OCI-M2 (cell line): ENCODE measurements at regions not wholly inside any gene's neighbourhood (a gene's known extent, or its start where the extent isn't known, plus 50 kb on each side); places are given as distances from the start of the nearest gene placed in this dataset.

Source experiments
- DNase-seq: peaks from one replicate; lab custom pipeline; 2025; ENCODE audit not compliant: unreplicated experiment; lab: John Stamatoyannopoulos, UW

DNA sequence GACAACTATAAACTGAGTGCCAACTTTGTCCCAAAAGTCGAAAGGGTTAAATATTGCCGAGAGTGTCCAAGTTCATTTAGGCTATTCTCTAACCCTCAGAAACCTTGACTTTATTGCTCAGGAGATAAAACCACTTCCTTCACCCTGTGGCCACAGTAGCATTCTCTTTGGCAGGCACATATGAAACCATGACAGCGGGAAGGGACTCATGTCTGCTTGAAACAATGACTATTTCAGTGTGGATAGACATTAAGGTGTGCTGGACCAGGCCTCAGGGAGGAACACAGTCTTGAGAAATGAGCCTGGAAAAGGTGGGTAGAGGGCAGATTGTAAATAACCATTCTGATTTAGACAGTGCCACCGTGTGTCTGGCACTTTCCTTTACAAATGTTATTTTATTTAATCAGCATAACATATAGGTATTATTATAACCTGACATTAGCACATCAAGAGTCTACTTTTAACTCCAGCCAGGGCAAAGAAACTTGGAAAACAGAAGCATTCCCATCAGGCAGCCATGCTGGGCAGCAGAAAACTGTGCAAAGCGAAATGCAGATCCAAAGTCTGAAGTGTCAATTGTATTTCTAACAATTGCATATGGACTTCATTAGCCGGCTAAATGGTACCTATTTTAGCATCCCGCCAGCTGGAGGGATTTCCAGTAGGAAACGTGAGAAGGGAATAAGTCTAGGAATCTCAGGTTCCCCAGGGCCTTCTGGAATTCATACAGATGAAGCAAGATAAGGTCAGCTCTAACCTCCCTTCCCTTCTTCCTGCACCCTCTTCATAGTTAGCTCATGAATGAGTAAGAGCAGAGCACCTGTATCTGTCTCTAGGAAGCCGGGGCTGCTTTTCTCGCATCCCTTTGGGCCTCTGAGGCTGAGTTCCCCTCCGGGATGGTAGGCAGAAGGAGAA is 212.8 kb upstream of the ELAC2 start:
- DNase-seq = no peak

DNA sequence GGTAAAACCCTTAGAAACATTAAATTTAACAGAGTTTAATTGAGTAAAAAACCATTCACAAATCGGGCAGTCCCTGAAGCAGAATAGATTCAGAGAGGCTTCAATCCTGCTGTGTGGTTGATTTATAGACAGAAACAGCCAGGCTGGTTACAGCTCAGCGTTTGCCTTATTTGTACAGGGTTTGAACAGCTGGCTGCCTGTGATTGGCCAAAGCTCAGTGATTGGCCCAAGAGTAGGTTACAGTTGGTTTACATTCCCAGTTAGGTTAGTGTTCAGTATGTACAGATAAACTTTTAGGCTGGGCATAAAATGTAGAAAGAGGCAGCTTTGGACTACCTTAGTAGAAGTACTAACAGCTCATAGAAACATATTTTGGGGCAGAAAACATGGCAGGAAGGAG is 210.4 kb upstream of the ELAC2 start:
- no peak for DNase-seq

DNA sequence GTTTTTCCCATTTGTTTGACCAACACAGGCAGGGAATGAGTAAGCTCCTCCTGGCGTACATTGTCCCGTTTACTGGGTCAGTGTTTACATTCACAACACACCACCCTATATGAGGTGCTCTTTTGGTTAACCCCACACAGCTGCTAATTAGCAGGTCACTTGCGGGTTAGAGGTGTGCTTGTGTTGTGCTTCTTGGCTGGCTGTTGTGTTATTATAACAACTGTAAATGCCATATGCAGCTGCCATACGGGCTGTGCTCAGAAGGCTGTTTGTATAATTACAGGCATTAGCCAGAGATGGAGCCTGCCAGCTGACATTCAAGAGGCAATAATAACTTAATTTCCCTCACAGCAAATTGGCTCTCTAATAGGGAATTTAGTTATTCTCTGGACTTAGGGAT is 205.1 kb upstream of the ELAC2 start:
- DNase-seq = no peak

DNA sequence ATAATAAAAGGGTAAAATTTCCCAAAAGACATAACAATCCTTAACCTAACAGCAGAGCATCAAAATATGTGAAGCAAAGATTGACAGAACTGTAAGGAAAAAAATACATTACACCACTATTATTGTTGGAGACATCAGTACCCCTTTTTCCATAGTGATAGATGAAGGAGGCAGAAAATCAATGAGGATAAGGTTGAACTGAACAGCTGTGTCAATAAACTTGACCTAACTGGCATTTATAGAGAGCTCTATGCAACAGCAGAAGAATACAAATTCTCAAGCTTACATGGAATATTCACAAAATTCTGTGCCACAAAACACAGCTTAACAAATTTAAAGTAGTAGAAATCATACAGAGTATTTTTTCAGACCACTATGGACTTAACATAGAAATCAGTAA is 195.0 kb upstream of the ELAC2 start:
- no peak for DNase-seq

DNA sequence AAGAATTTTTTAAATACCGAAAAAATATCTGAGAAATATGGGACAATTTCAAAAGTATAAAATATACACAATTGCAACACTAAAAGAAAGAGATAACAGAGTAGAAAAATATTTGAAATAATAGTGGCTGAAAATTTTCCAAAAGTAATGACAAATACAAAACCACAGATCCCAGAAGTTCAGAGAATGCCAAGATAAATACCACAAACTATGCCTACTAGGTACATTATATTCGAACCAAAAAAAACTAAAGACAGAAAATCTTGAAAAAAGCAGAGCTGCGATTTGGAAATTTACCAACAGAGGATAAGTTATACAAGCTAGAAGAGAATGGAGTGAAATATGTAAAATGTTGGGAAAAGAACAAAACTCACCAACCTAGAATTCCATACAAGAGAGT is 191.3 kb upstream of the ELAC2 start:
- no peak for DNase-seq

DNA sequence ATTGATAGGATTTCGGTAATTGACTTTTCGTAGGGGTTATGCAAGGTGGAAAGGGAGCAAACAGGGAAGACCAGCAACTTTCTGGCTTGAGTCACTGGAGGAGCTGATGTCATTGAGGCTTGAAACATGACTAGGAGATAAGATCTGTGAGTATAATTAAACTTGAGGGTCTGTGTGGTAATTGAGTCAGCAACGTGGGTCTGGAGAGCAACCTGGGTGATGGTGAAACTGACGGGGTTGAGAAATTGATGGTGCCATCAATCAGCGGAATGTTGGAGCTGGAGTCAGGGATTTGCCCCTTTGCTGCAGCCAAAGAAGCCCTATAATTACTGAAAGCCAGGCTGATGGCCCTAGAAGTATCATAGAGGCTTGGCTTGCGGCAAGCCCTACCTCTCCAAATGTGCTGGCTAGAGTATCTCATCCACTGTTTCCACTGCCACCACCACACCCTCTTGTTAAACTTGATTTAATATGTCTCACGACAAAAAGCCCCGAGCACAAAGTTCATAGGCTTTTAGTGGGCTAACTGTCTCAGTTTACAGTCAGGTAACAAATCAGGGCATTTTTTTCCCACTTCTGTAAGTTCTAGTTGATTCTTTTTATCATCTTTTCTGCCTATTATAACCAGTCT is 186.9 kb upstream of the ELAC2 start:
- no peak for DNase-seq

DNA sequence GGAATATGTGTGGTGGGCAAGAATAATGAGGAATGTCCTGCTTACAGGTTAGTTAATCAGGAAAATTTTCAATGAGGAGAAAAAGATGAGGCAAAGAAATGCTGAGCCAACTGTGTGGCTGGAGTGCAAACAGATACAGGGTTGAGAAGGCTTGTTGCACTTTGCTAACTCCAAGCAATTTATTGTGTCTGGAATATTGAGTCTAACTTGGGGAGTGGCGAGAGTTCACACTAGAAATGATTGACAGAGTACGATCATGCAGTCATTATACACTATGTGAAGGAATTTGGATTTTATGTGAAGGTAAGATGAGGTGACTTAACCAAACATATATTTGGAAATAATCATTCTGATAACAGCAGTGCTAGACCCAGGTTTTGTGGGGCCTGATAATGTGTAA is 185.0 kb upstream of the ELAC2 start:
- no peak for DNase-seq

DNA sequence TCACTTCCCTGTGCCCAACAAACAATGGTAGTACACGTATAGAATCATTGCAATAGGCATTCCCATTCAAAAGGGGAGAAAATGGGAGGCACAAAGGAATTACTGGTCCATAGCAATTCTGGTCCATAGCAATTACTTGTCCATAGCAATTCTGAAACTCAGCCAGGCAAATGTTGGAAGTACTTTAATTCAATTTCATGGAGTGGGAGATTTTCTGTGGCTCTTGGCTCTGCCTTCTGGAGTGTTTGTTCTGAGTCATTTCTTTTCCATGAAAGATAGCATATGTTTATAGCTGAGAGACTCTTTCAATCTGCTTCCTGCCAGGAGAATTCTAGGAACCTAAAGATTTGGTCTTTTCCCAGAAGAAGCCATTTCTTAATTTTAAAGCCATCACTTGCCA is 182.8 kb upstream of the ELAC2 start:
- DNase-seq = no peak

DNA sequence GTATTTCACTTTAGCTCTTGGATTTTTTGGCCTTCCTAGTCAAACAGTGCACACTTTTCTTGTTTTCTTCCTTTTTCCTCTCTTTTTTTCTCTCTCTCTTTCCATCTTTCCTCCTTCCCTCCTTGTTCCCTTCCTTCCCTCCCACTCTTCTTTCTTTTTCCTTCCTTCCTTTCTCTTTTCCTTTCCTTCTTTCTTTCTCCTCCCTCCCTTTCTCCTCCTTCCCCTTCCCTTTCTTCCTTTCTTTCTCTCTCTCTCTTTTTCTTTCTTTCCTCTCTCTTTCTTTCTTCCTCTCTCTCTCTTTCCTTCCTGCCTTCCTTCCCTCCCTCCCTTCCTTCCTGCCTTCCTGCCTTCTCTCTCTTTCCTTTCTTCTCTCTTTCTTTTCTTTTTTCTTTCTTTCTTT is 181.6 kb upstream of the ELAC2 start:
- DNase-seq = no peak

DNA sequence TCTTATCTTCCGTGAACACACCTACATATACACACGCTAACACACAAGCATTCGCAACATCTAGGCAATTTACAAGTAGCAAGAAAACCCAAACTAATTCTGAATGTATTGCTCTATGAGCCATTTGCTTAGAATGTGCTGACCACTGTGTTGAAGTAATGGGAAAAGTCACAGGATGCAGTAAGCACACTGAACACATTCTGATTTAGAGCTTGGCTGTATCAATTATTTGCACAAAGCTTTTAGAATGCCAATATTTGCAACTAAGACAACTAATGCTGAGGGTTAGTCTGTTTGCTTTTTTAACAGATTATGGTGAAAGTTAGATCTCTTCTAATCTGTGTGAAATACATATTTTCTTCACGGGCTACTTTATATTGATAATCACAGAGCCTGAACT is 179.8 kb upstream of the ELAC2 start:
- DNase-seq = no peak

DNA sequence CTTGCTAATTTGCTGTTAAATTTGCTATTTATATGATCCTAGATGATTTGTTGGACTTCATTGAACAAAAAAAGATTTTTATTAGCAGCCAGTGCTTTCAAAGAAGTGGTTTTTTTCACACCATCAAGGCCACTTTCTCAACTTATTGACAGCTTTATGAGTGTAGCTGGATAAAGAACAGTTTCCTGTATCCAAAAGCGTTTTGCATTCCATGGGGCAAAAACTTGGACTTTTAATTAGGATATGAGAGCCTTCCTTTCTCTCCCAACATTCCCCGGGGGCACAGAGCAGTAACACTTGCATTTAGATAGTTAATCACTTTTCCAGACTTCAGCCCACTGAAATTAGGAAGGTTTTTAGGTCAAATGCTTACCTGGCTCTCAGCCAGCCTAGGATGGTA is 177.1 kb upstream of the ELAC2 start:
- no peak for DNase-seq

DNA sequence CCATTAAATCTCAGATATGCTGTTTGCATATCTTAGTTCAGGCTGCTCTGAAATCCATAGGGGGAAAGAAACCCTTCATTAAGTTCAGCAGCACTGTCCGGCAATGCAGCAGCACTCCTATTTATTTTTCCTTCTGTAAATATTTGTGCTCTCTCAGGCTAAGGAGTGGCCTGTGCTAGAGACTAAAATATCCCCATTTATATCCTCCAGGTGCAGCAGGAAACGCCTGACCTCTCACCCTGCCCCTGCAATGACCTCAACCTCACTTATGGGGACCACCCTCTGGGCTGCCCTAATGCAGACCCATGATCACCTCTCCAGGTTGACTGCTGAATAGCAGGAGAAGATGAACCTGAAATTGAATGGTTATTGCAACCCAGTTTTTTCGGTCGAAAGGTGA is 165.0 kb upstream of the ELAC2 start:
- no peak for DNase-seq

DNA sequence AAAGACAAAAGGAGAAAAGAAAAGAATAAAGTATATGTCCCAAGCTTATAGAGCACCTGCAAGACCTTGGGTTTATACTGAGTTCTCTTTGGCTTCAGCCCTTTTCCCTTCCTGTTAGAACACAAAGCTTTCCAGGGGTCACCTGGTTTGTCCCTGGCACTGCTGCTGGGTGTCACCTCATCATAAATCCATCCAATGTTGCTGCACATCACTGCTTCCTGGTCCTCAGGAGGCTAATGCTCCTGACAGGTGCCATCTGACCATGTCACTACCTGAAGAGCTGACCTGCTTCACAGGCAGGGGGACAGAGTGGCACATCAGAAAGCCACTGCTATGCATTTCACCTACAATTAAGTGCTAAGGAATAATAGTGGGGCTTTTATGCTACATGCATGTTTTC is 164.6 kb upstream of the ELAC2 start:
- DNase-seq = no peak

DNA sequence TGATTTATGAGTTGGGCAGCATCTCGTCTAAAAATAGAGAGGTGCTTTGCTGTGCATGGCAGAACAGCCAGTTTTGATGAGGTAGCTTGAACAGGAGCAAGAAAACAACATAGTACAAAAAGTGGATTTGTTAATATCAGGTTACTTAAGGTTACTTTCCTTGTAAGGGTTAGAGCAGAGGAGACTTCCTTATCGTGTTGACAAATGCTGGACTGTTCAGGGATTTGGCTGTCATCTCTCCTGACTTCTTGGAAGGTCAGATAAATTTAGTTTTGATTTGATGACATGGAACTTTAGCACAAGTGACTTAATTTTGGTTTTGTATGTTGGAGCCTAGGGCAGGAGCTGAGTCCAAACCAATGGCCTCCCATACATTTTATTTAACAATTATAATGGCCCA is 163.9 kb upstream of the ELAC2 start:
- DNase-seq = no peak

DNA sequence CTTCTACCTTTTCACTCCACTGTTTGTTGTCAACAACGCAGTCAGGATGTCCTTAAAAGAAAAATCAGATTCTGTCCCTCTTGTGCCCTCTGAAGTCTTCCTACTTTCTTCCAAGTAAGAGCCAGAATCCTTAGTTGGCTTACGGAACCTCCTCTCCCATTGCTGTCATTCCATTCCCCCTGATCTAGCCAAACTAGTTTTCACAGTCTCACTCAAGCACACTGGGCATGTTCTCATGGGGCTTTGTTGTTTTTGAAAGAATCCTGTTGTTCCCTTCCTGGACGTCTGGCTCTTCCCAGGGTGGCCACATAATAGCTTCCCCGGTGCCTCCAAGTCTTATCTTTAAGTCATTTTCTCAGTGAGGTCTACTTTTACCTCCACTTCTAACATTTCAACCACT is 158.6 kb upstream of the ELAC2 start:
- DNase-seq = no peak

DNA sequence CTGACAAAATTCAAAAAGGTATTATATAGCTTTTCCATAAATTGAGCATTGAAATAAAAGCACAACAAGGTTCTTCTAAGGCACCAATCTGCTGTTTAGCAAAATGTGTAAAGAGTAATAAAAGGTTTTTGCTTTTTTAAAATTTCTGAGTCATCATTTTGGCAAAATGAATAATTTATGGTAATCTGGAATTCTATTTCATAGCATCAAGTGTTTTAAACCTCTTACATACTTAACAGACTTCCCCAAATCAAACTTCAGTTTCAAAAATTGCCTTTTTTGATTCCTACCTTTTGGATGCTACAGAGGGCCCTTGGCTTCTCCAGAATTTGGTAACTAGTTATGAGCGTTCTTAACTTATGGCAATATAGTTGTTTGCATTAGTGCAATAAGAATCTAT is 154.0 kb upstream of the ELAC2 start:
- DNase-seq = no peak

DNA sequence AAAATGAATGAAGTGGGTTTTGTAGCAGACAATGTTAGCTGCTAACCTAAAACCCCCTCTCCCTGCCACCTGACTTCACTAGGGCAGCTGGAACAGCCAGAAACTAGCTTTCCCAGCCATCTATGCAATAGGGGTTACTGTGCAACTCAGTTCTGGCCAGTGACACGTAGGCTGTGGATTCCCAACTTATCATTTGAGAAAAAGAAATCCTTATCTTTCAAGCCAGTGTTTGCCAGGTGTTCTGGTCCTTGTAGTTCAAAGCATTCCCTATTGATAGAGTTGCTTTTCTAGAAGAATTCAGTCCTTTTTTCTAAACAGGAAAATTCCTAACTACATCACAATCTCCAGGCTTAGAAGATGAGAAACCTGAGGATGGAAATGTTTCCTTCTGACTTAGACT is 144.5 kb upstream of the ELAC2 start:
- no peak for DNase-seq

DNA sequence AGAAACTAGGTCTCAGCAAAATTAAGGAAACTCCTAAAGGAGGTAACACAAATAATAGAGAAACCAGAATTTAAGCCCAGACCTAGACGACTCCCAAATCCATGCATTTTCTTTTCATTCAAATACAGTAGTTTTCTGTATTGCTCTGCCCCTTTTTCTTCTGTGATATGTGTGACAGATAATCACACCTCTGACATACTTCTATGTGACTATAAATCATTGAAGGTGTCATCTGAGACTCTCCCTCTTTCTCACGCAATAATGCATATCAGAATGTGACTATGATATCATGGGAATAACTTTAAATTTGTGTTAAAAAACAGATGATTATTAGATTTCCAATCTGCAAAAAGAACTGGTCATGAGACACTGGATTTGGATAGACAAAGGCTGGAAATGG is 143.0 kb upstream of the ELAC2 start:
- DNase-seq = no peak

DNA sequence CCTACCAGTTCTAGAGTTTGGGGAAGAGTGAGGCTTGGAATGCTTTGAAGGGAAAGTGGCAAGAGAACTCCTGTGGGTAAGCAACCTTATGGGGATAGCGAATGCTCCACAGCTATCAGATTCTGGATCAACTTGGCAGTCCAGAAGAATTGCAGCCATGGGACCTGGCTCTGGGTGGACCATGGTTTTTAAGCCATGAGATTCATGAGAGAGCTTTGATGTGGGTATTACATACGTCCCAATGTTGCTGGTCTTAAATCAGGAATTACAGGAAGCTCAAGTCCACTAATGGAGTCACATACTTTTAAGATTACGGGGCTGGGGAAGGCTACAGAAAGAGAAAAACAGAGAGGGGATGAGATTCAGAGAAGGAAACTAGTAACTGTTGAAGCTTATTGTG is 142.5 kb upstream of the ELAC2 start:
- DNase-seq = no peak

DNA sequence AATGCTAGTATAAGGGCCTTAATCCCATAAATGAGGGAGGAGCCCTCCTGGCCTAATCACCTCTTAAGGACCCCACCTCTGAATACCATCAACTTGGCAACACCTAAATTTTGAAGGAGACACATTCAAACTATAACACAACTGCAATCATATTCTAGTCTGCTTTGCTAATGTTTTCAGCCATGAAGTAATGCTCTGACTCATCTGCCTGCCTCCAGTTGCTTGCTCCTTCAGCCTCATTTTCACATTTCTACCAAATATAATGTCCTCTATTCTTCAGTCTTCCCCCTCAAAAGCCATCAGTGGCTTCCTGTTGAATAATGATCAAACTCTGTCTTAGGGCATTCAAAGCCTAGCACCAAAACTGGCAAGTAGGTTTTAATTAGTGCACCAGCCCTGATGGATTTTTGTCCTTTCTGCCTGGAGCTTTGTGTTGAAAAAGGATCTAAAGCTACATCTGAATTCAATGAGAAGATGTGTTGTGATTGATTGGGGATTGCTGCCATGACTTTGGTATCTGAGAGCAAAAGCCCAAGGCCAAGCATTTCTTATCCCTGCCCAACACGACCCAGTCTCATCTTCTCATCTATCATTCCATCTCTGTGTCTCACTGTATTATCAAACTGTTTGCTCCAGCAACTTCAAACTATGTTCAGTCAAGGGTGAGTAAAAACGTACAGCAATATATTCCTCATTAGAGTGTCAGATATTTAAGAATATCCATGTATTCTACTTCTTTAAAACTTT is 140.8 kb upstream of the ELAC2 start:
- no peak for DNase-seq

DNA sequence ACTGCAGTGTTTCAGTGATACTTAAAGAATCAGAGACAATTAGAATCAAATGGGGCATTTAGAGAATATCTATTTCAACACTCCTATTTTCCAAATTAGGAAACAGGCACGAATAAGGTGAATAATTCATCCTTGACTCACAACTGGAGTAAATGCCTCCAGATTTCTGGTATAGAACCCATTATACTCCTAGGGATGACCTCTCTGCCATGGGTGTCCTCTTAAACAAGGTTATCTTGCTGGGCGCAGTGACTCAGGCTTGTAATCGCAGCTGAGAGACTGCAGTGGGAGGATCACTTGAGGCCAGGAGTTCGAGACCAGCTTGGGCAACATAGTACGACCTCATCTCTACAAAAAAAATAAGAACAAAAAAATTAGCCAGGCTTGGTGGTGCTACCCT is 139.8 kb upstream of the ELAC2 start:
- DNase-seq = no peak

DNA sequence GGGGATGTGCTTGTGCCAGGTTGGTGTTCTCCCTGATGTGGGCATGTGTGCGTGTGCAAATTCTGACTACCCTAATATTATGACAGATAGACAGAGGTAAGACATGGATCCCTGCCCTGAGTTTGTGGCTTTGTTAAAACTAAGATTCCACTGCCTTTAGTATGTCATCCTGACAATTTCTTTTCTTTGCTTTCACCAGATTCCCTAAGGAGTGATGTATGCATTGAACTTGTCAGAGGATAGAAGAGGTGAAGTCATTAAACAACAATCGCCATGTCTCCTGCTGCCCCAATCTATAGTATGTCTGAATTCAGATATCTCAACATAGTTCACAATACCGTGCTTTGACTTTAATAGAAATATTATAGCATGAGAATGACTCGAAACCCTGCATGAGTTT is 137.1 kb upstream of the ELAC2 start:
- no peak for DNase-seq
